Fibroblast of villous mesenchyme (primary cell): ENCODE measurements at regions not wholly inside any gene's neighbourhood (a gene's known extent, or its start where the extent isn't known, plus 50 kb on each side); places are given as distances from the start of the nearest gene placed in this dataset.

Experiments
- DNase-seq: peaks from one replicate; pipeline ENCODE4 v3.0.0-alpha.2; 2010; ENCODE audit warnings: low read depth
- H3K4me3 ChIP-seq: 2 replicates; pipeline ENCODE4 v1.5.1; 2011; ENCODE audit warnings: low read depth, mild to moderate bottlenecking, low read length
- TF ChIP-seq, protein P1 (sequence below): IDR thresholded peaks from 2 replicates; pipeline ENCODE4 v1.5.1; 2012; ENCODE audit warnings: low read depth, mild to moderate bottlenecking, low read length; ENCODE audit not compliant: insufficient read depth

DNA sequence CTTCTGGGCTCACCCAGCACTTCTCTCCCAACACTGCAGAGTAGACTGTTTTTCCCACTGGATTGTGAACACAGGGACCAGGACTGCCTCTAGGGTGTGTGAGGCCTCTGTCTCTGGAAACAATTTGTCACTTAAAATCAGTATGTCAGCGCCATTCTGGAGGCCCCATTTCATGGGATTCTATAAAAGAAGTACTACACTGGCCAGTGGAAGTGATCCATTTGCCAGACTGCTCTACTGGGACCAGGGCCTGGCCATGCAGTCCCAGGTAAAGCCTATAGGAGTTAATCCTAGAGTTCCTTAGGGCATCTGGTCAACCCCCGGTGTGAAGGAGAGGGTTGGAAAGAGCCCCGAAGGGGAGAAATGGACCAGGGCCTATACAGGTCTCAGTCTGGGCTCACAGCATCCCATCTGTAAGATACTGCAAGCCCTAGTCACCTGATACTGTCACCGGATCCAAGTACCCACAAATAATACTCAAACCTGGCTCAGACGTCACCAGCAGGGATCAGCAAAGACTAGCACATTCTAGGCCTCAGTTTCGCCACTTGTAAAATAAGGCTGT lies 245.0 kb downstream of the FOXD2 start:
- TF ChIP-seq, protein P1, sequence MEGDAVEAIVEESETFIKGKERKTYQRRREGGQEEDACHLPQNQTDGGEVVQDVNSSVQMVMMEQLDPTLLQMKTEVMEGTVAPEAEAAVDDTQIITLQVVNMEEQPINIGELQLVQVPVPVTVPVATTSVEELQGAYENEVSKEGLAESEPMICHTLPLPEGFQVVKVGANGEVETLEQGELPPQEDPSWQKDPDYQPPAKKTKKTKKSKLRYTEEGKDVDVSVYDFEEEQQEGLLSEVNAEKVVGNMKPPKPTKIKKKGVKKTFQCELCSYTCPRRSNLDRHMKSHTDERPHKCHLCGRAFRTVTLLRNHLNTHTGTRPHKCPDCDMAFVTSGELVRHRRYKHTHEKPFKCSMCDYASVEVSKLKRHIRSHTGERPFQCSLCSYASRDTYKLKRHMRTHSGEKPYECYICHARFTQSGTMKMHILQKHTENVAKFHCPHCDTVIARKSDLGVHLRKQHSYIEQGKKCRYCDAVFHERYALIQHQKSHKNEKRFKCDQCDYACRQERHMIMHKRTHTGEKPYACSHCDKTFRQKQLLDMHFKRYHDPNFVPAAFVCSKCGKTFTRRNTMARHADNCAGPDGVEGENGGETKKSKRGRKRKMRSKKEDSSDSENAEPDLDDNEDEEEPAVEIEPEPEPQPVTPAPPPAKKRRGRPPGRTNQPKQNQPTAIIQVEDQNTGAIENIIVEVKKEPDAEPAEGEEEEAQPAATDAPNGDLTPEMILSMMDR = no peak
- DNase-seq = no peak
- no peak overlapping the region for H3K4me3 ChIP-seq

DNA sequence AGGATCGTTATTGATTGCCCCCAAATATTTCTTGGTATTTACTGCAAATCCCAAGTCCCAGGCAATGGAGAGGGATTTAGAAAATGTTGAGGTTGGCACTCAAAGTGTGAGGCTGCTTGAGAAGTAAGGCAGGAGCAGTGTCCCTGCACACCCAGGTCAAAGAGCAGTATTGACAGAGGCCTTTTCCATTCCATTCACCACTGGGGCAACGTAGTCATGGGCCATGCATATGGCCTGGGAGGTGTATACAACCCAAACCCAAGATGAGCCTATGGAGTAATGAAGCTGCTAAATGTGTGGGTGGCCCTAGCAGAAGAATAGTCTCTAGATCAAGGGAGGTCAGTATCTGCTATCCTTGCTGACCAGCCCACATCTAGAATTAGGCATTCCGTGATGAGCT lies 245.6 kb downstream of the FOXD2 start:
- TF ChIP-seq, protein P1 = no peak
- DNase-seq = no peak
- no peak overlapping the region for H3K4me3 ChIP-seq

- TF ChIP-seq, protein P1 = no peak
- H3K4me3 ChIP-seq = no peak overlapping the region
- no peak for DNase-seq
Observed at GRCh38 chr1:47684518-47684917, 246.7 kb downstream of the FOXD2 start.

- DNase-seq = no peak
- TF ChIP-seq, protein P1 = no peak
- no peak overlapping the region for H3K4me3 ChIP-seq
Observed at GRCh38 chr1:47684964-47685762, 247.3 kb downstream of the FOXD2 start.

DNA sequence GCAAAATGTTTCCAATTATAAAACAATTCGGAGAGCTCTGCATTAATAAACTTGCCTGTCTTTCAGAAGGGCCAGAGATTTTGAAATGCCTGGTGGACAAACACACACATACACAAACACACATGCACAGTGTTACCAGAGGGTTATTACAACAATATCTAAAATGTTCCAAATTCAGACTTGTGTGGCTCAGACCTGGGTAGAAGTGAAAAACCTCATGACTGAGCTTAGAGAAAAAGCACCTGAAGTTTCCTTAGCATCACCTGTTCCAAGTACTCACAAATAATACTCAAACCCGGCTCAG lies 247.9 kb downstream of the FOXD2 start:
- no peak overlapping the region for H3K4me3 ChIP-seq
- TF ChIP-seq, protein P1 = no peak
- DNase-seq = no peak

- H3K4me3 ChIP-seq = no peak overlapping the region
- DNase-seq = no peak
- TF ChIP-seq, protein P1 = no peak
Observed at GRCh38 chr1:47686731-47687630, 249.1 kb downstream of the FOXD2 start.
